ENCODE measurements at regions not wholly inside any gene's neighbourhood (a gene's known extent, or its start where the extent isn't known, plus 50 kb on each side); places are given as distances from the start of the nearest gene placed in this dataset.
"Not testable (repeated sequence)": the region's sequence is repeated elsewhere in the genome, so short reads cannot be mapped to it uniquely, and the experiment has no call there.

DNA sequence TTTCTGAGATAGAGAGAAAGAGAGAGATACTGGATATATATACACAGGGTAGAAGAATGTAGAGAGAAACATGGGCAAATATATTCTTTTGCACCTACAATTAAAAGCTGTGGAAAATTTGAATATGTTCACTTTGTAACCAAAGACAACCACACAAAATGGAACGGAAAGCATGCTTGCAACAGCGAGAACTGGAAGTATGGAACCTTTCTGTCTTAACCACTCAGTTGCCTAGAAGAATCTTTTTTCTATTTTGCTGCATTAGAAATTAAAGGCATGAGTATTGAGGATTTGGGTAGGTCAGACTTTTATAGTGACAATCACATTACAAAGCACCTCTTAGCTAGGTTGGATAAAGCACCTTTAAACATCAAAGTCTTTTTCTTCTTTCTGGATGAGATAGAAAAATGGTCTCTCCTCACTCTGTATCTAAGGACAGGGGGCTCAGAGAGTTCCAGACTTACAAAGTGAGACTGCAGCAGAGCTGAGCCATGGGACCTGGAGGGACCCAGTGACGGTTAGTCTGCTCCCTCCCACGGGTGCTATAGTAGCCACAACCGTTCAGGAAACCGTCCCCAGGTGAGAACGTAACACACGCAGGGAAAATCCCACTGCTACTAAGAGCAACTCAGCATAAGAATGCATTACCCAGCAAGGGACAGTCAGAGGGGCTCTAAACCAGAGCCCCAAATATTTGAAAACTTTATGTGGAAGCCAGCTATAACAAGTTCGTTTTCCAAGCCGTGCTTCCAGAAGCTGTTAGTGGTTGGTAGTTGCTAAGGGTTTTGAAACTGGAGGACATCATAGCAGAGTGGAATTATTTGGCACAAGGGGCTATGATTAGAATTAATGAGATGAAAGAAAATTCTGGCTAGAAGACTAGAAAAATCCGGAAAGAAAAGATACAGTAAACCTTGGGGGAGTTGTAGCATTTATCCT is 97.1 kb downstream of the DAD1 start:
- DNase-seq (ENCODE audit: low spot score): no peak

DNA sequence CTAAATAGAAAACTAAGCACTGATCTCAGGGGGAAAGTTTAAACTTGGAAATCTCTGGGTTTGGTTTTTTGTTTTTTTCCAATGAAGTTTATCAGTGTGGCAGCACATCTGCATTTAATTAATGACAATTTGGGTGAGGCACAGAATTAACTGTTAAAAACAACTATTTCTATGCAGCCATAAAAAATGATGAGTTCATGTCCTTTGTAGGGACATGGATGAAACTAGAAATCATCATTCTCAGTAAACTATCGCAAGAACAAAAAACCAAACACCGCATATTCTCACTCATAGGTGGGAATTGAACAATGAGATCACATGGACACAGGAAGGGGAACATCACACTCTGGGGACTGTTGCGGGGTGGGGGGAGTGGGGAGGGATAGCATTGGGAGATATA is 98.0 kb downstream of the DAD1 start:
- not testable (repeated sequence) for DNase-seq (ENCODE audit: low spot score)

DNA sequence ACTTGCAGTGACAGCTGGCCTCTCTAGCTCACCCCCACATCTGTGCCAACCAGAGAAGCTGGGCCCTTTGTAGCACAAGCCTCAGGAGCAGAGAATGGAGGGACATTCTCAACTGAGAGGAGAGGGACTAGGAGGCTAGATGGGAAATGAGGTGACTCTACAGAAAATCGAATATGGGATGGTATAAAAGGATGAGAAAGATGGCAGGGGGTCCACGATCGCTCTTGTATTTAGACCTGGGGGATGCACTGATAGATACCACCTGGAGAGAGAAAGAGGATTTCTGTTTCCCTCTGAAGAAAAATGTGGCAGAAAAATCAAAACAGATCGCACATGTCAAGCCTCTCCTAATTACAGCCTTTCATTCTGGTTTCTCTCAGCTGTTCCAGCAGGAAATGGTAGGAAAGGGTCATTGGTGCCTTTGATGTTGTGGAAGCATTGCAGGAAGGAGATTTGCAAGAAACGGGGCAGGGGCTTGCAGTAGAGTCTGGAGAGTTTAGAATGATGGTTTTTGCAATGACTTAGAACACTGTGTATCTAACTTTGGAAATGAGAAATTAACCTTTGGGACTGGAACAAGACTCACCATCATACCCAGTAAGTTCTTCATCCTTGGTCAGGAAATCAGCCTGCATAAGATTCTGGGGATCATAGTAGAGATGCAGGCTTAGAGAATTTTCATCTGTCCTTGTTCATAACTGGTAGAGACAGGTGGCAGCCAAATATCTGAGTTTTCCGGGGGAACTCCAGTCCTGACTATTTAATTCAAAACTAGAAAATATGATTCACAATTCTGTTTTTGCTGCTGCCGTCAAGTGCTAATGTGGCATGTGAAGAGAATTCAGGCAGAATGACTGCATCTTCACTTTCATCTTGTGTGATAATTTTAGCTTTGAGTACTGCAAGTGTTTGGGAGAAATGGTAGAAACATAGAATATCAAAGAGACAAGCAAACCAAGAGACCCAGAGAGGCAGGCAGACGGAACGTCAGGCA is 98.8 kb downstream of the DAD1 start:
- no peak for DNase-seq (ENCODE audit: low spot score)

DNA sequence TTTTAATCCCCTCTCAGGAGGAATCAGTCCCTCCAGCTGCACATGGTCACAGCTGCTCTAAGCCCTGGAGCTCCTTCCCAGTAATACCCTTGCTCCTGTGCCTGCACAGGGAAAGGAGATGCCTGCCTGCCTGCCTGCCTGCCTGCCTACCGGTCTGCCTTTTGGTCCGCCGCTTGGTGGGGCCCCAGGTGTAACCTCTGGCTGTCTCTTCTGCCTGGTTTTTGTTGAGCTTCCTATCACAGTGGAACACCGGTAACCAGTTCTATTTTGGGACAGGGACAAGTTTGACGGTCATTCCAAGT is 99.8 kb downstream of the DAD1 start:
- DNase-seq (ENCODE audit: low spot score): no peak

DNA sequence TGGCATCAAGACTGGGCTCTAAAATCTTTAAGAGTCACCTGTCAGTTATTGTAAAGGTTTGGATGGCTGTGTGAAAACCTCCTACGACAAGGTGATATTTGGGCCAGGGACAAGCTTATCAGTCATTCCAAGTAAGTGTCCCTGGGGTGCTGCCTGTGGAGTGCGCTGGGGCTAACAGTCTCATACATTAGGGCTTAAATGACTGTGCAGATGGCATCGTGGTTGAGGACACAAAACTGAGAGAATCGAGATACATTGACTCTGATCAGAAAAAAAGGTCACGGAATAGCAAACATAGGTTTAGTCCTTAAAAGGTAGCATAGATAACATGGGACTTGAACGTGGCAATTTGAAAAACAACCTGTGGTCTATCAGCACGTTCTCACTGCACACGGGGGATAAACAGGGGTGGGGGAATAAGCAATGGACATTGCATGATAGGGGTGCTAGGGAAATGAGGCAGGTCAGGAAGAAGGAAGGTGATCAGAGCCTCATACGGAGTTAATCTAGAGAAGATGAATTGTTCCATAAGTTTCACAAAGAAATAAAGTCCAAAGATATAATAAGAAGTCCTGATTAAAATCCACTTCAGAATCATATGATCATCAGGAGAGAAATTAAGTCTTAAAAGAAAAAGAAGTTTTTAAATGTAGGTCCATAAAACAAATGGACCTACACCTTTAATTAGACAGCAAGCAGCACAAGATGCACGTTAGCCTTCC is 100.3 kb downstream of the DAD1 start:
- no peak for DNase-seq (ENCODE audit: low spot score)

DNA sequence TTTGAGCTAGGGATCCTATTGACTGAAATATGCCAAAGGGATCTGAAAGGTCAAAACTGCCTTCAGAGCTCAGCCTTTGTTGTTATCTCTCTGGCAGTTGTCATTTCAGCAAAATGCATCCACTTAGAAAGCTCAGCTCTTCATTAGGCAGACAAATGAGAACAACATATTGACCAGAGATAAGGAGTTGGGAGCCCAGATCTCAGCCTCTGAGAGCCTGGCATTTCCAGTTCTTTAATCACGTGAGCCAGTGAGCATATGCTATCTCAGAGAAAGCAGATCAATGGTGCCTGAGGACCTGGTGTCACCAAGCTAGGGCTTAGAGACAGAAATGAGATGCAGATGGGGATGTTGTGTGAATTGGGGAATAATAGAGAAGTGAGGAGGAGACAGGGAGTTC is 101.1 kb downstream of the DAD1 start:
- DNase-seq (ENCODE audit: low spot score): no peak

DNA sequence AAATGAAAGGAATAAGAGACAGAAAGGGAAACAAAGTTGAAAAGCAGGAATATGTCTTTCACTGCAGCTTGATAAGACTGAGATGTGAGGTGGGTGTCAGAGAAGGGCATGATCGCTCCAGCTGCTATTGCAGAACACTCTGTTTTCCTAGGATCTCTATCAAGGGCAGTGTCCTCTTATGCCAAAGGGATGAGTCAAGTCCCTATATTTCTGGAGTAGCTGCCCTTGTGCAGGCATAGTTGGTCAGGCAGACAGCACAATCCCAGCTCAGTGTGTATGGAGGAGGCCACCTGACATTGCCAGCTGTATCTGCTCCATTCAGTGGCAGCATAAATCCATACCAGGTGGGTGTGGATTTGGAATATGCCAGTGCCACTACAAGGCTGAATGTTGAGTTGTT is 101.6 kb downstream of the DAD1 start:
- no peak for DNase-seq (ENCODE audit: low spot score)

DNA sequence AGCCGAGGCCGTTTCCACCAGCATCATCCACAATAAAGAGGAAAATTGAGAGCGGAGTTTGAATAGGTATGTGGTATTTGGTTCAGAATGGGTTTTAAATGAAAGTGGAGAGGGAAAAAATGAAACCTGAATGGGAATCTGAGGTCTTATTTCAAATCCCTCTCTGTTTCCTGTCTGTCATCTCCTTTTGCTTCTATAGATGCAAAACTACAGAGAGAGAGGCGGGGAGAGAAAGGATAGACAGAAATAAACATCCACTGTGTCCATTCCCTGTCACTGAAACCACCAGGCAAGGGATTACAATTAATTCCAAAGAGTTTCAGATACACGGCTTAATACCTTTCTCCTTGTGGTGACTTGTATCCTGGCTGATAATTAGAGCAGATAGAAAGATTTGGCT is 102.3 kb downstream of the DAD1 start:
- DNase-seq (ENCODE audit: low spot score): no peak

DNA sequence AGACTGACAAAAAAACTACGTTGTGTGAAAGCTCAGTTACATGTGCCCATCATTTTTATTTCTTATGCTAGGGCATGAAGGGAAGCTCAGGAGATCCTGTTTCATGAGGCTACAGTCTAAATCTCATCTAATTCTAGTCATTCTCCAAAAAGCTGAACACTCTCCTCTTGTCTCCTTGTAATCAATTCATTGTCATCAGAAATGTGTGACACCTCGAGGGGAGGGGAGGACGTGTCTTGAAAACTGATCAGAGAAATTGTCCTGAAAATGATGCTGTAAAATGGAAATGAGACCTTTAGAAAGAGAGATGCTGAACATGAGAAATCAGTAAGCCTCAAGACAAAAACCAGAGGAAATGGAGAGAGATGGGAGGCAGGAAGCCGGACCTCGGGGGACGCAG is 103.4 kb downstream of the DAD1 start:
- no peak for DNase-seq (ENCODE audit: low spot score)

DNA sequence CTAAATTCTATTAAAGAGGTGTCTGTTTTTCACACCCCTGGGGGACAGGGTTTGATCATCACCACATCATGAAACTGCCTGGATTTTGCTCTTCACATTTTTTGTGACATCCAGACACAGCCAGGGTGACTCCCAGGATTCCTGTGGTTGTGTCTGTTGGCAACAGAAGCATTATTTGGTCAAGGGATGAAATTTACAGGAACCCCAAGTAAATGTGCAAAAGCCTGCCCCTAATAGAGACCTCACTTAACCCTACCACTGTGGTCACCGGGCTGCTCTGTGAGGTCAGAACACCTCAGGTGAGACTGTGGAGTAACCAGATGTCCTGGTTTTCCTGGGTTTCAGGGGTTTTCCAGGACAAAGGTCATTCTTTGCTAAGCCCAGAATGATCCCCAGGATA is 103.8 kb downstream of the DAD1 start:
- no peak for DNase-seq (ENCODE audit: low spot score)

DNA sequence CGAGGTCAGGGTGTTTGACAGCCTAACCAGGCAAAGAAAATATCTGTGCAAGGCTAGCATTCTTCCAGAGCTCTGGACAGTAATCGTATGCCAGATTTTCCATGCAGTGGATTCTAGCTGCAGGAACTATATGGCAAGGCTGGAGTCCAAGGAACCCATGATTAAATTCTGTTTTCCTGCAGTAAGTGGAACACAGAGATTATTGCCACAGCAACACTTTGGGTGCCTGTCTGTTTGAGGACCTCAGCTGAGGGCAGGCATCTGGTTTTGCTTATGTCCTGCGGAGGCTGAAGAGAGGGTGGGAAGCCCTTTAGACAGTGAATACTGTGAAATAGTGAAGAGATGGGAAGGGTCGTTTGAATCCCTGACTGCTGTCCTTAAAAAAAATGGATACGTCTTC is 104.4 kb downstream of the DAD1 start:
- DNase-seq (ENCODE audit: low spot score): no peak

DNA sequence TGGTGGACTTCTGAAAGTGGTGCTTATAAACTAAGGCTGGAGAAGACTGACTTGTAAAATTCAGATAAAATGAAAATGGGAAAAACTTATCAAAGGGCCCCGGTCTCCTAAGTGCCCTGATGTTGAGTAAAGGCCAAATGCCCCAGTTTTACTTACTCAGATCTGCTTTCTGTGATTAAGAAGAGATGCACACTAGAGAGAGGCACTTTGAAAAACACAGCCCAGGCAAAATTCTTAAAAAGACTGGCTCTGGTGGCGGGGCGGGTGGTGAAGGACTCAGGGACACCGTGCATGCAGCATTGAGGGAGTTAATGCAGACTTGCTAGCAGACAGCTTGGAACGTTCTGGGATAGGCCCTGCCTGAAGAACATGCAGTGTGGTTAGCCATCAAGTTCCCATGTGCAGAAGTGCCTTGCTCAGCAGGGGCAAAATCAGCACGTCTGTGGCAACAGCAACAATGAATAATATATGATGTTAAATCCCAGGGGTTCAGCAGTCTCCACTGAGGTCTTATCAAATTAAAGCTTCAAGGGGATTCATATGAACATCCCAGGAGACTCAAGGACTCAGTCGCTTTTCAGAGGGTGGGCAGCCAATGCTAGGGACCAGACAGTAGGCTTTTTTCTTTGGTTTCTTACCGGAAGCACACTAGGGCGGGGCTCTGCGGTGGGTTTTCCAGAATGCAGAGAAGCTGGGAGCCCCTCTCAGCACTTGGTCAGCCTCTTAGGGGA is 105.0 kb downstream of the DAD1 start:
- no peak for DNase-seq (ENCODE audit: low spot score)

DNA sequence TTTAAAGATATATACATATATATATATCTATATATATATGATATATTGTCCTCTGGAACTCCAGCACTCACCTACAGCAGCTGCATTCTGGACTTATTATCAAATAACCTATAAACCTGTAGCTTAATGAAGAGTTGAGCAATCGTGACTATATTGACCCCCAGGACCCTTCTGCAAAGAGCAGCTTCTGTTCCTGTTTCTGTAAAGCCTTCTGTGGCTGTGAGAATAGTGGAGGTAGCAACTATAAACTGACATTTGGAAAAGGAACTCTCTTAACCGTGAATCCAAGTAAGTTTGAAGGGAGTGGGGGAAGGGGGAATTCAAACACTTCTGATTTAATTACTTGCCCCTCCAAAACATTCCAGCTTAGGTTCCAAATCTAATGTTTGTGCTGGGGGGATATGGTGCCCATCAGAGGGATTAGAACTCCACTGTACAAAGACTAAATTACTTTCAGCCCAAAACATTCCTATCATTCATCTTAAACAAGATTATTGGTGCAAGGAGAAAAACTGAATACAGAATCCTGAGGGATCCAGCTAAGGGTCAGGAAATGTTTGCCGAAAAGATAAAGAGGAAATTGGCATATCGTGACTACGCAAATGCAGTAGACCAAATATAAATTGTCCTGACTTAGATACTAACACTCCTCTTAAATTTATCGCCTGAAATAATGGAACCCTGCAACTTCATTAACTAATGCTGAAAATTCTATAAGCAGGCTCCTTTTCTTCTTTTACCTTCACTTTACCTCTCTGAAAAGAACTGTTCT is 106.1 kb downstream of the DAD1 start:
- no peak for DNase-seq (ENCODE audit: low spot score)

DNA sequence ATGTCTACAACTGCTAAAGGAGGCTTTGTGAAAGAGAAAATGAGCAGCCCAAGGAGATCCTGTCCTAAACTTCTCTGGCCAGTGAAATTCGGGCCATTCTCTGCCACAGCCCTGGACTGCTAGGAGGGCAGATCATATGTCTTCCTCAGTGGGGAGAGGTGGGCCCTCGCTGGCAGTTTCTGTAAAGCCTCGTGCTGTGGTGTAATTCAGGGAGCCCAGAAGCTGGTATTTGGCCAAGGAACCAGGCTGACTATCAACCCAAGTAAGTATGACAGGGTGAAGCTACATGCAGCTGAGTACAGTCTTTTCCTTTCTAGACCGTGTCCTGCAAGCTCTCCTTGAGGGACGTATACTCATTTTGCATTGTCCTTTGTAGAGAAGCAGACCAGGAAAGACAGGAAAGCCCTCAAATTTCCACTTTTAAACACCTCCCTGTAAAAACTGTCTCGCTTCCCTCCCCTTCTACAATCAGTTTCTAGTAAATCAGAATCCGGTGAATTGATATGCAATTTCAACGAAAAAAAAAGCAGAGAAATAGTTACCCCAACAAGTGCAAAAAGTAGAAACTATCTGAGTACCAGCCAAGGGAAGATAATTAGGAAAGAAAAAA is 106.8 kb downstream of the DAD1 start:
- no peak for DNase-seq (ENCODE audit: low spot score)

DNA sequence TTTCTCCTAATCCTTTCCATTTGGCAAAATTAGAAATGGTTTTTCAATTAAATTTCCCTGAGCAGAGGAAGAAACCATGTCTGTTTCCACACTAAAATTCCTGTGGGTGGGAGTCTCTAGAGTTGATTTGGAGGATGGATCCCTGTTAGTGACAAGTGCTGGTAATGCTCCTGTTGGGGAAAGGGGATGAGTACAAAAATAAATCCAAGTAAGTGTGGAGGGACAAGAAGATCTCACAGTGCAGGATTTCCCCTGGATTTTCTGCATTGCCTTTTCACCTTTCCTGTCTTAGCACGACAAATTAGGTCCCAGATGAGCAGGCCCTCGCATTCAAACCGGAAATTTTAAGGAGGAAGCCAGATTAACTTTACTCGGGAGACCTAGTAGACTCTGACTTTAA is 107.5 kb downstream of the DAD1 start:
- DNase-seq (ENCODE audit: low spot score): no peak

DNA sequence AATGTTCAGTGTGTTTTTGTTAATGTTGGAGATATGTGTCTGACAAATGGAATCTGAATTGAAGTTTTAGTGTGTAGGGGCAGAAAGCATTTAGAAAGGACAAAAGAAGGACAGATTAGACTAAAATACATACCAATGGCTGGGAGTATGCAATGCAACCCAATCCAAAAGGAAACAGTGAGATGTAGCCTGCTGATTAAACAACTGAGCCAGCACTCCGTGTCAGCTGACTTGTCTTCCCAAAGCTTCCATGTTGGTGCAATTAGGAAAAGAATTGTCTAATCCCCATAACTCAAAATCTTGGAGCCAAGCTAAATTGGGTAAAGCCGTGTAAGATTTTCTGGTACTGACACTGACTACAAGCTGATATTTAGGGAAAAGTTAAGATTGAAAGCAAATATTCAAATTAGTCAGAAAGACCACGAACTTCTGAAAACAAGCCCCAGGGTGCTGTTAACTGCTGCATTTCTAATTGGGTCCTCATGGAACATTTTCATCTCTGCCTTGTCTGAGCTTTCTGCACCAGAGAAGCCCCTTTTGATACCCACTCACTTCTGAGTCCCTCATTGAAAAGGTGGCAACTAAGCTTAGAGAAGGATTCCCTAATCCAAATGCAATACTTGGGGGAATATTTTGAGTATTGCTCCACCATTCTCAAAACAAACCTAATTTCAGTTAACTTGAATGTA is 109.1 kb downstream of the DAD1 start:
- no peak for DNase-seq (ENCODE audit: low spot score)

DNA sequence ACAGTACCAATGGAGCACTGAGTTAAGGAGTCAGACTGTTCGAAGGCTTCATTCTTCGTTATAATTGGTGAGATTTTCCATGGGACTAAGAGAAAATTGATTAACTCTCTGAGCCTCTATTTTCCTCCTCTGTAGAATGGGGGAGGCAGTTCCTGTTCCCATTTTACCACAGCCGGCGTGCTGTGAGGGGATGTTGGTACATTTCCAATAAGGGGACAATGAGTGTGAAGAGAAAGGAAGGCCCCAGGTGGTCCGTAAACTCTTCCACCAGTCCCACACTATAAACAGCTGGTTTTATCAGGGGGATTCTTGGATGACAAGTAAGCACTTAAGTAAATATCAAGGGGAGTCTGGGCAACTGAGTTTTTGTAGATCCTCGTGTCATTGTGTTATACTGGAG is 109.9 kb downstream of the DAD1 start:
- DNase-seq (ENCODE audit: low spot score): no peak

DNA sequence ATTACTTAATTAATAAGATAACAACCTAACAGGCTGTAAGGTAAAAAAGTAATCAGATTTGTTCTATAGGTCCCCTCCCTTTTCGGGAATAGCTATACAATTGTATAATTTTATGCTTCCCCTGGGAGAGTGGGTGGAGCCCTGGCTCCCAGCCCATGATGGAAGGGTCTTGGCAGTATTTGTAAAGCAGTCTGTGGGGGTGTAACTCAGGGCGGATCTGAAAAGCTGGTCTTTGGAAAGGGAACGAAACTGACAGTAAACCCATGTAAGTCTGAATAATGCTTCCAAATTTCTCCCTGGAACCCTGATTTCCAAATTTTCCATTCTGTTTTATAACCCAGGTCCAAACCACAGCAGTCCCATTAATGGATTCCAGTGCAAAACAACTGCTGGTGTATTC is 110.4 kb downstream of the DAD1 start:
- no peak for DNase-seq (ENCODE audit: low spot score)

DNA sequence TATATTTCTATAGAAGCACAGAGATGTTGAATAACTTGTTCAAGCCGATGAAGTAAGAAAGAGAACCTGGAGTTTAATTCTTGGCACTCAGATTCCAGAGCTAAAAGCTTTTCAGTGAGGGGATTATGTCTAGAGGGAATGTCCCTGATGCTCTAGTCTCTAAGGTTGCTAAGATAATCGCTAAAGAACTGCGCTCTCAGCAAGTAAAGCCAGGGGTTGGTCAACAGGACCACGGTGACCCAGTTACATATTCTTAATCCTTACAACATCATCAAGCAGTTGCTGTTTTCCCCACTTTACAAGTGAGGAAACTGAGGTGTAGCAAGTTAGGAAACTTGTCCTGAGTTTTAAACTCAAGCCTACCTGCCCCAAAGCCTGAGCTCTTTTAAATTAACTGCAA is 110.8 kb downstream of the DAD1 start:
- DNase-seq (ENCODE audit: low spot score): no peak
